WTC11 (cell line): ENCODE measurements at regions not wholly inside any gene's neighbourhood (a gene's known extent, or its start where the extent isn't known, plus 50 kb on each side); places are given as distances from the start of the nearest gene placed in this dataset.

Experiments used
- ATAC-seq: fragments of 200-7000 bp; cut with Tn5 transposase; 2 replicates; pipeline ENCODE4 v1.10.0; 2021; ENCODE audit warnings: mild to moderate bottlenecking, moderate library complexity
- CTCF ChIA-PET: fragments of 300-600 bp; sonication (Branson Sonifier 250); formaldehyde crosslinking; loops from one replicate; lab custom pipeline; 2021; ENCODE audit warnings: antibody characterized with exemption; lab: Charles Lee
- POLR2A ChIA-PET: fragments of 350-600 bp; sonication (Branson Sonifier 250); formaldehyde crosslinking; loops from one replicate; lab custom pipeline; 2021; ENCODE audit warnings: antibody characterized with exemption; lab: Charles Lee
- DNase-seq: peaks from one replicate; pipeline ENCODE4 v3.0.0; 2021; ENCODE audit warnings: low spot score
- H3K27ac Mint-ChIP-seq: 2 replicates; pipeline ENCODE4 v1.8.0; 2021; ENCODE audit warnings: mixed read lengths
- H3K27me3 Mint-ChIP-seq: 2 replicates; pipeline ENCODE4 v1.8.0; 2021; ENCODE audit warnings: low read depth, mild to moderate bottlenecking, moderate library complexity, mixed read lengths
- H3K36me3 Mint-ChIP-seq: 2 replicates; pipeline ENCODE4 v1.8.0; 2021; ENCODE audit warnings: mixed read lengths
- H3K4me1 Mint-ChIP-seq: 2 replicates; pipeline ENCODE4 v1.8.0; 2022; ENCODE audit warnings: mixed read lengths
- H3K4me3 Mint-ChIP-seq: 2 replicates; pipeline ENCODE4 v1.8.0; 2021; ENCODE audit warnings: mild to moderate bottlenecking, moderate library complexity, mixed read lengths
- H3K9me3 Mint-ChIP-seq: 2 replicates; pipeline ENCODE4 v1.8.0; 2021; ENCODE audit warnings: mixed read lengths
- ATF3 ChIP-seq: sonication (generic); formaldehyde crosslinking; conservative IDR thresholded peaks from 2 replicates; pipeline ENCODE4 v1.8.1; 2022; ENCODE audit warnings: mild to moderate bottlenecking, missing genetic modification reagents
- EMX1 ChIP-seq: fragments of 250-450 bp; sonication (Bioruptor Pico); IDR thresholded peaks from 2 replicates; pipeline ENCODE4 v1.8.0; 2021; ENCODE audit warnings: mild to moderate bottlenecking
- ERG ChIP-seq: fragments of 250-450 bp; sonication (Bioruptor Pico); IDR thresholded peaks from 2 replicates; pipeline ENCODE4 v1.8.0; 2021; ENCODE audit warnings: mild to moderate bottlenecking
- FOXJ3 ChIP-seq: sonication (generic); formaldehyde crosslinking; IDR thresholded peaks from 2 replicates; pipeline ENCODE4 v1.9.0; 2021; ENCODE audit warnings: missing genetic modification reagents, mild to moderate bottlenecking, borderline replicate concordance
- FOXK1 ChIP-seq: sonication (generic); formaldehyde crosslinking; IDR thresholded peaks from 2 replicates; pipeline ENCODE4 v1.8.0; 2022; ENCODE audit warnings: mild to moderate bottlenecking, moderate library complexity, missing genetic modification reagents
- GRHL2 ChIP-seq: fragments of 250-450 bp; sonication (Bioruptor Pico); IDR thresholded peaks from 2 replicates; pipeline ENCODE4 v1.8.0; 2022; ENCODE audit warnings: mild to moderate bottlenecking, moderate library complexity; ENCODE audit not compliant: insufficient replicate concordance, severe bottlenecking
- IRF2 ChIP-seq: sonication (generic); formaldehyde crosslinking; IDR thresholded peaks from 2 replicates; pipeline ENCODE4 v1.8.0; 2022; ENCODE audit warnings: low read depth, missing genetic modification reagents, borderline replicate concordance
- JUN ChIP-seq: sonication (generic); formaldehyde crosslinking; IDR thresholded peaks from 2 replicates; pipeline ENCODE4 v1.8.0; 2023; ENCODE audit warnings: mild to moderate bottlenecking, missing genetic modification reagents
- KAT7 ChIP-seq: sonication (generic); formaldehyde crosslinking; IDR thresholded peaks from 2 replicates; pipeline ENCODE4 v1.8.1; 2023; ENCODE audit warnings: missing genetic modification reagents, mild to moderate bottlenecking, borderline replicate concordance
- PRDM15 ChIP-seq: sonication (generic); formaldehyde crosslinking; IDR thresholded peaks from 2 replicates; pipeline ENCODE4 v1.8.0; 2022; ENCODE audit warnings: missing genetic modification reagents
- SOX15 ChIP-seq: fragments of 250-450 bp; sonication (Bioruptor Pico); IDR thresholded peaks from 2 replicates; pipeline ENCODE4 v1.9.0; 2021; ENCODE audit warnings: mild to moderate bottlenecking
- TCF7 ChIP-seq: sonication (generic); formaldehyde crosslinking; IDR thresholded peaks from 2 replicates; pipeline ENCODE4 v1.8.0; 2022; ENCODE audit warnings: mild to moderate bottlenecking, low read depth, missing genetic modification reagents, moderate library complexity
- TEAD1 ChIP-seq: sonication (generic); formaldehyde crosslinking; IDR thresholded peaks from 2 replicates; pipeline ENCODE4 v1.8.0; 2022; ENCODE audit warnings: mild to moderate bottlenecking, missing genetic modification reagents
- ZNF232 ChIP-seq: sonication (generic); formaldehyde crosslinking; IDR thresholded peaks from 2 replicates; pipeline ENCODE4 v1.8.0; 2022; ENCODE audit warnings: mild to moderate bottlenecking, missing genetic modification reagents
- ZNF281 ChIP-seq: sonication (generic); formaldehyde crosslinking; IDR thresholded peaks from 2 replicates; pipeline ENCODE4 v1.8.0; 2023; ENCODE audit warnings: mild to moderate bottlenecking, missing genetic modification reagents
- ZNF423 ChIP-seq: fragments of 250-450 bp; sonication (Bioruptor Pico); IDR thresholded peaks from 2 replicates; pipeline ENCODE4 v2.1.2; 2022; ENCODE audit warnings: mild to moderate bottlenecking, moderate library complexity
- ZNF425 ChIP-seq: fragments of 250-450 bp; sonication (Bioruptor Pico); conservative IDR thresholded peaks from 2 replicates; pipeline ENCODE4 v1.9.0; 2021; ENCODE audit warnings: mild to moderate bottlenecking
- ZNF532 ChIP-seq: fragments of 250-450 bp; sonication (Bioruptor Pico); IDR thresholded peaks from 2 replicates; pipeline ENCODE4 v1.9.0; 2021; ENCODE audit warnings: mild to moderate bottlenecking, borderline replicate concordance

GRCh38 chr15:89019436-89019835, 68.8 kb upstream of the ABHD2 start (continued):
- no peak for TF ChIP-seq ZNF281
- TF ChIP-seq ZNF232 (CRISPR knock-in tag): no peak
- TF ChIP-seq PRDM15 (CRISPR knock-in tag): no peak
- no peak for TF ChIP-seq IRF2
- TF ChIP-seq ERG (CRISPR knock-in tag): no peak
- no peak for TF ChIP-seq KAT7 (CRISPR knock-in tag)
- no peak for TF ChIP-seq FOXK1 (CRISPR knock-in tag)
- TF ChIP-seq FOXJ3 (CRISPR knock-in tag): no peak

- CTCF ChIA-PET: interaction anchor here (1.2 to 1.8 kb wide), 4 partner anchors 13 to 116 kb away, joined by 3 to 12 read pairs (median 4); no protein-coding TSS in a partner anchor
- POLR2A ChIA-PET: no interaction called here
- DNase-seq (no peak), ATAC-seq (no peak)
- Mint-ChIP-seq H3K4me1 (peaks cover 30% of the 10 kb centered on the region), H3K27ac (no peak overlapping the region), H3K36me3 (peaks cover 1% of the 10 kb centered on the region; the same call in 1 of the 2 replicates), H3K9me3 (peaks cover 18% of the 10 kb centered on the region), H3K4me3 (no peak overlapping the region), H3K27me3 (peaks cover 9% of the 10 kb centered on the region)
- TF ChIP-seq GRHL2 (CRISPR knock-in tag): no peak
- no peak for TF ChIP-seq JUN (CRISPR knock-in tag)
- no peak for TF ChIP-seq ATF3 (CRISPR knock-in tag)
- TF ChIP-seq ZNF423: no peak
- TF ChIP-seq EMX1: no peak
- TF ChIP-seq ZNF532 (CRISPR knock-in tag): no peak
- no peak for TF ChIP-seq ZNF425 (CRISPR knock-in tag)
- TF ChIP-seq SOX15 (CRISPR knock-in tag): no peak
- TF ChIP-seq PRDM15 (CRISPR knock-in tag): no peak
- no peak for TF ChIP-seq TEAD1 (CRISPR knock-in tag)
- TF ChIP-seq IRF2: no peak
- no peak for TF ChIP-seq TCF7 (CRISPR knock-in tag)
Measured at GRCh38 chr15:89021224-89021623, 67.0 kb upstream of the ABHD2 start.
